NCI-H2107 (cell line): ENCODE measurements at regions not wholly inside any gene's neighbourhood (a gene's known extent, or its start where the extent isn't known, plus 50 kb on each side); places are given as distances from the start of the nearest gene placed in this dataset.
"Not testable (repeated sequence)": the region's sequence is repeated elsewhere in the genome, so short reads cannot be mapped to it uniquely, and the experiment has no call there.

Source experiments
- DNase-seq: peaks from one replicate; lab custom pipeline; 2025; lab: John Stamatoyannopoulos, UW

DNA sequence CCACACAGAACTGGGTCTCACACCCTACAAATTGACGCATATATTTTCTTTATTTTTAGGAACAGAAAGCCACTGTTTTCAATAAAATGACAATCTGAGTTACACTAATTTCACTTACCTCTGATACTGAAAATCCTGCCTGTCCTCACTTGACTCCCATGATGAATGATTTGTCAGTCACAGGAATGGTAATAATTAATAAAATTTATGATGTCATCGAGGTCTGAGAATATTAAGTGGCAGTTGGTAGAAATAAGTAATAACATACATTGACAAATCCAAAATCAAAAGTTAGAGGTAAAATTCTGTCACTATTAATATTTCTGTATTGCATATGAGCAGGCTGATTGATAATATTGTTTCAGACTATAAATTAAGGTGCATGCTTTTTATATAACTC is 418.7 kb upstream of the RGS18 start:
- DNase-seq = no peak

DNA sequence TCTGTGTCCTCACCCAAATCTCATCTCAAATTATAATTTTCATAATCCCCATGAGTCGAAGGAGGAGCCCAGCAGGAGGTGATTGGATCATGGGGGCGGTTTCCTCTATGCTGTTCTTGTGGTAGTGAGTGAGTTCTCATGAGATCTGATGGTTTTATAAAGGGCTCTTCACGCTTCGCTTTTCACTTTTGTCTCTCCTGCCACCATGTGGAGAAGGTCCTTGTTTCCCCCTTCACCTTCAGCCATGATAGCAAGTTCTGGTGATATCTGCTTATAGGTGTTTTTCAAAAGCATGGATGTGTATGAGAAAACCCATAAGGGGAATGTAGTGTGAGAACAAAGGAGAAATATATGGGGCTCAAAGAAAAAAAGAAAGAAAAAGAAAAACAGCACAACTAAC is 405.9 kb upstream of the RGS18 start:
- no peak for DNase-seq

DNA sequence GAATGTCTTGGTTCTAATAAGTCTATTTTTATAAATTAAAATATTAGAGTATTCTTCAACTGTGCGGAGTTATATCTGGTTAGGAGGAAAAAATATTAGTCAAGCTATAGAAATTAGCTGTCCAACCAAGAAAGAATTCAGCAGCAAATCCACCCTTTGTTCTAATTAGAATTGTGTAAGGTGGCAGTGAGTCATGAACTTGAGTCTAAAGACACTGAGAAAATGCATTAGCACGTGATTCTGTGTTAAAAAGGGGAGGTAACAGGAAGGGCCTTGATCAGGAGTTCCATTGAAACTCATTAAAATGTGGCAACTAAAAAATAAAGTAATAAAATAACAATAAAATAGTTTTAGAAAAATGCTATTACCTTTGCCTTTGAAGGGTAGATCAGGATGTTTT is 398.2 kb upstream of the RGS18 start:
- DNase-seq = no peak

DNA sequence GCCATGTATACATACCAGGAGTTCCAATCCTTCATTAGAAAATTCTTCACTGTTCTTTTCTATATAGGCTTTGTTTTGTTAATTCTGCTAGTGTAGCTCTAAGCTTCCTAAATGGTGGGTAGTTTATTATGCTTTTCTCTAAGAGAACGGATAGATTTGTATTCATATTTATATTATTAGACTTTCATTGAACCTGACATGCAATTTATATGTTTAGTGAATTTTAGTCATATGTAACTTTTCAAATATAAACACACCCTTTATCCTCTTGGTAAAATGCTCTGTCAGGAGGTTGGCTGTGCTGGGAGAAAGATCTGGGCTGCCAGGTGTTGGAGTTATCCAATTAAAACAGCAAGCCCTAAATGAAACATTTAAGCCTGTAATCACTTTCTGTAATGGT is 369.7 kb upstream of the RGS18 start:
- DNase-seq = no peak

DNA sequence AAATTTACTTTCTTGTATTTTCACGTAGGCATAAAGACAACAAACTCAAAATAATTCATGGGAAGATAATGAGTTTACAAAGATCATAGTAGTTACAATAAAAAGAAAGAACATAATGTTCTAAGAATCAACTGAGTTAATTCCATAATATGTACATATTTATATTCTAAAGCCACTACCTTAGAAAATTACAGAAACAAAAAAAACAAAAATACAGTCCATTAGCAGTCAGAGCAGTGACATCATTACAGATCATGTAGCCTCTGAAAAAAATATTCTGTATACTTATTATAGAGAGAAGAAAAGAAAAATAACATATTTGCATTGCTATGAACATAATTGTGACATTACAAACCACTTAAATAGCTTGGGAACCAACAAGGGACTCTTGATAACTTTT is 360.1 kb upstream of the RGS18 start:
- DNase-seq = no peak

DNA sequence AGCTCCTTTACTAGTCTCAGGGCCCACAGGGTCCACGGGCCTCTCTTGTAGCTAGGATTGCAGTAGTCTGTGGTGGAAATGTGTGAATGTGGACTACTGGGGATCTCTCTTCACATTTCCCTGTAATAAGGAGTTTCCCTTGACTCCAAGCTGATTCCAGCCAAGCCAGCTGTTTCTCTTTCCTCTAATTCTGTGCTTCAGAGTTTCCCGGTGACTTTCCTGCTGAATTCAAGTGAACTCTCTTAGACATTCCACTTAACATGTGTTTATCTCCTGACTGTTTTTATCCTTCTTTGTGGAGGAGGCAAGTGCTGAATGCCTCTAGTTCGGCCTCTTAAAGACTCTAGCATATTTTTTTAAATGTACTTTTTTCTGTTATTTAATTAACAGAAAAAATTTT is 354.0 kb upstream of the RGS18 start:
- no peak for DNase-seq

DNA sequence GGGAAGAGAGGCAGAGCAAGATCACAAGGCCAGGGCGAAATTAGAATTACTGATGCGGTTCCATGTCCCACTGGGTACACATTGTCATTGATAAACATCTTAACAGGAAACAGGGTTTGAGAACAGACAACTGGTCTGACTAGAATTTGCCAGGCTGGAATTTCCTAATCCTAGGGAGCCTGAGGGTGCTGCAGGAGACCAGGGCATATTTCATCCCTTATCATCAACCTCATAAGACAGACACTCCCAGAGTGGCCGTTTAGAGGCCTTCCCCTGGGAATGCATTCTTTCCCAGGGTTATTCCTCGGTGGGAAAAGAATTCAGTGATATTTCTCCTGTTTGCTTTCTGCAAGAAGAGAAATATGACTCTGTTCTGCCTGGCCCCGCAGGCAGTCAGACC is 344.7 kb upstream of the RGS18 start:
- not testable (repeated sequence) for DNase-seq

DNA sequence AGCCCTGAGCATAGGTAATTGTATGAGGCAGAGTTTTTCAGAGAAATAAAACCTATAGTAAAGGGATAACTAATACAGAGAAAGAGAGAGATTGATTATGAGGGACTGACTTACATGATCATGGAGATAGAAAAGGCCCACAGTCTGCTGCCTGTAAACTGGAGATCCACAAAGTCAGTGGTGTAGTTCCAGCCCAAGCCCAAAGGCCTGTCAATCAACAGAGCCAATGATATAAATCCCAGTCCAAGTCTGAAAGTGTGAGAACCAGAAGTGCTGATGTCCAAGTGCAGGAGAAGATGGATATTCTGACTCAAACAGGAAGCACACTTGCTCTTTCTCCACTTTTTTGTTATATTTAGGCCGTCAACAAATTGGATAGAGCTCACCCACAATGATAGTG is 340.1 kb upstream of the RGS18 start:
- no peak for DNase-seq

DNA sequence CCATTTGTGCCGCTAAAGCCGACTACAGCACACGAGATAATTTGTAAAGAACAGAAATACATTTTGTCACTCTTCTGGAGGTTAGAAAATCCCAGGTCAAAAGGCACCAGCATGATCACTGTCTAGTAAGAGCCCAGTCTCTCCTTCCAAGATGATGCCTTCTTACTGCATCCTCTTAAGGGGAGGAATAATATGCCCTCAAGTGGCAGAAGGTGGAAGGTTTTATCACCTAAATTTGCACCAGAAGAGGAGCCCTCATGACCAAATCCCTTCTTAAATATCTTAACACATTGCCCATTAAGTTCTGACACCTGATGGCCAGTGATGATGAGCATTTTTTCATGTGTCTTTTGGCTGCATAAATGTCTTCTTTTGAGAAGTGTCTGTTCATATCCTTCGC is 326.7 kb upstream of the RGS18 start:
- DNase-seq = no peak

DNA sequence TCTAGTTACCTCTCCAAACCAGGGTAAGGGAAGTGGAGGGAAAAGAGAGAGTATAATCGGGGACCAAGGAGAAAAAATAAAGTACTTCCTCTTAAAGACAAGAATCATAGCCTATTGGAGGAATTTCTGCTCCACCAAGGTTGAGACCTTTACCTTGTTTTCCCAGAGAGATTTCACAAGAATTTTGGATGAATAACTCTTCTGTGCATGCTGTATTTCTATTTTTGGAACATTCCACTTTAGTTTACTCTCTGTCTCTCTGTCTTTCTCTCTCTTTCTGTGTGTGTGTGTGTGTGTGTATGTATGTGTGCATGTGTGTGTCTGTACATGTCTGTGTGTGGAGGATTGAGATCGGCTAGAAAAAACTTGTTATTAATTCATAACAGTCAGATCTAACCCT is 318.4 kb upstream of the RGS18 start:
- DNase-seq = no peak

DNA sequence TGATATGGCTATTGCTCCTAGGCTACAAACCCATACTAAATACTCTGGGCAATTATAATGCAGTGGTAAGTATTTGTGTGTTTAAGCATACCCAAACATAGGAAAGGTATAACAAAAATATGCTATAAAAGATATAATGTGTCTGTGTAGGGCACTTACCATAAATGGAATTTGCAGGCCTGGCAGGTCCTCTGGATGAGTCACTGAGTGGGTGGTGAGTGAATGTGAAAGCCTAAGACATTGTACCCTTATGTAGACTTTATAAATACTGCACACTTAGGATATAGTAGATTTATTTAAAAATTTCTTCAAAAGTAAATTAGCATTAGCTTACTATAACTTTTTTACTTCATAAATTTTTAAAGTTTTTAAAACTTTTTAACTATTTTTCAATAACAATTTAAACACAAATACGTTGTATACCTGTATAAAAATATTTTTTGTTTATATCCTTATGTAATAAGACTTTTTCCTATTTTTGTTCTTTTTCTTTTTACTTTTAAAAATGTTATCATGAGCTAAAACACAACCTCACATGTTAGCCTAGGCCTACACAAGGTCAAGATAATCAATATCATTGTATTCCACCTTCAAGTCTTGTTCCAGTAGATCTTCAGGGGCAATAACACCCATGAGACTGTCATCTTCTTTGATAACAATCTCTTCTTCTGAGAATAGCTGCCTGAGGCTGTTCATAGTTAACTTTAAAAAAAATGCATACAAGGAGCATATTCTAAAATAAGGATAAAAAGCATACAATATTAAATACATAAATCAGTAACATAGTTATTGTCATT is 306.3 kb upstream of the RGS18 start:
- DNase-seq = no peak

DNA sequence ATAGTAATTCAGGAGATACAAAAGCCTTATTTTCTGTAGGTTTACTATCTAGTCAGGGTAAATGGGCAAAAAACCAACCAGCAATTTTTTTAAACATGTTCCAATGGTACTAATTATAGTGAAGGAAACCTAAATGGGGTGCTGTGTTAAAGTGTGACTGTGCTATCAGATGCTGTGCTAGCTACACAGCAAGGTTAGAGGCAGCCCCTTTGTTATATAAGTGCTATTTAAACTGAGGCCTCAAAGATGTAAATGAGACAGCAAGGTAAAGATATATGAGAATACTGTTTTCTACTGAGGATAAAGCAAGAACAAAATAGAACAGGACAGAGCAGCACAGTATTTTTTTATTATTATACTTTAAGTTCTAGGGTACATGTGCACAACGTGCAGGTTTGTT is 305.4 kb upstream of the RGS18 start:
- no peak for DNase-seq

DNA sequence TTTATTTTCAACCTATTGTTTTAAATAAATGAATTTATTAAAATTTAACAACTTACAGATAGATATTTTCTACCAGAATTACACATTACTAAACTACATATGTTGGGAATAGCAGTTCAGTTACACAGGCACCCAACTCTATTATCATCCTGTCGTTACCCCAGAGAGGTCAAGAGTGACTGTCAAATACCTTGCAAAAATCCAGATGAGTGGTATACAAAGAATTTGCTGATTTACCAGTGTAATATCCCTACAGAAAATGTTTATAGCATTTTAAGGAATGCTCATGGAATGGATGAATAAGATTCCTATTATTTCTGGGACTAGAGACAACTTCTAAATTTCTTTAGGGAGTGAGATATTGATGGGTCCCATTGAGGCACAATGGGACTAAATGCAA is 300.7 kb upstream of the RGS18 start:
- DNase-seq = no peak

DNA sequence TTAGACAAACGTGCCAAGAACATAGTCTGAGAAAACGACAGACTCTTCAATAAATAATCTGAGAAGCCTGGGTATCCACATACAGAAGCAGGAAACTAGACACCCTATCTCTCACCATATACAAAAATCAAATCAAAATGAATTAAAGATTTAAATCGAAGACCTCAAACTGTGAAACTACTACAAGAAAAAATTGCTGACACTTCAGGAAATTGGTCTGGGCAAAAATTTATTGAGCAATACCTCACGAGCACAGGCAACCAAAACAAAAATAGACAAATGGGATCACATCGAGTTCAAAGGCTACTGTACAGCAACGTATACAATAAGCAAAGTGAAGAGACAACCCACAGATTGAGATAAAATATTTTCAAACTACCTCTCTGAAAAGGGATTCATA is 292.8 kb upstream of the RGS18 start:
- DNase-seq = no peak

DNA sequence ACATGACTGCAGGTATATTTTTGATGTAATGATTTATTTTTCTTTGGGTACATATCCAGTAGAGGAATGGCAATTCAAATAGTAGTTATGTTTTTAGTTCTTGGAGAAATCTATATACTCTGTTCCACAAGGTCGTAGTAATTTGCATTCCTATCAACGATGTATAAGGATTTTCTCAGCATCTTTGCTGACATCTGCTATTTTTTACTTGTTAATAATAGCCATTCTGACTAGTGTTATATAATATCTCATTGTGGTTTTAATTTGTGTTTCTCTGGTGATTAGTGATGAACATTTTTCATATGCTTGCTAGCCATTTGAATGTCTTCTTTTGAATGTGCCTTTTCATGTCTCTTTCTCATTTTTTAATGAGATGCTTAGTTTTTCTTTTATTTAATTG is 292.1 kb upstream of the RGS18 start:
- no peak for DNase-seq

DNA sequence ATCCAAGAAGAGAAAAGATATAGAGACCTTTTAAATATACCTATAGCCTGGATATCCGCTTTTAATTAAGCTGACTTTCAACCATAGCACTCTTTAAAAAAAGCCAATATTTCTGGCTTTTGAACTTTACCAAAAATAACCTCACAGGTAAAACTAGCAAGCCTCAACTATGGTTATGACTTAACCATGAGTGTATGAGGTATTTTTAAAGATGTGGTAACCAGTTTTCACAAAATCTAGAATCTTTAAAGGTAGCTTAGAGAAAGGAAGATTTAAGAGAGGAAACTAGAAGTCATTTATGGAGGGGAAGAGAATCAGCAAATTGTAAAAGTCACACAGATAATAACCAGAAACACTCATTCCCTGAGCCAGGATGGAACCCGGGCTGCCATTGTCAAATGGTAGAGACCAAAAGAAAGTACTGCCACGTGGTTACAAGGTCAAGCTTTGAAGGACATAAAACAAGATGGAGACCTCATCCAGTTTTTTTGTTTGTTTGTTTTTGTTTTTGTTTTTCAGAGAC is 288.4 kb upstream of the RGS18 start:
- DNase-seq = no peak

DNA sequence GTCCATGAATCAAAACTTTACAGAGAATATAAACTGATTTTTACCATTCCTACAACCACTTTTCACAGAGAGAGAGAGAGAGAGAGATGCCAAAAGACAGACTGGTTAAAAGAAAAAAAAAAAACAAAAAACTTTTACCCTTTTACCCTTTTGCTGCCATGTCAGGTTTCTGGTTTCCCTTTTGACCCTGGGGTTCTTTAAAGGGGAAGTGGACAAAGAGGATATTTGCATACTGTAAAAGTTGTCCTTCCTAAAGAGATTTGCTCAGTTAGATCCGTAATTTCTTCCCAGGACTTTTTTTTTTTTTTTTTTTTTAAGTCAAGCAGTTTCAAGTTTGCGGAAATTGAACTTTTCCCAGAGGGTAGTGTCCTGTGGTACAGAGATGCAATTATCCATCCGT is 287.8 kb upstream of the RGS18 start:
- no peak for DNase-seq

DNA sequence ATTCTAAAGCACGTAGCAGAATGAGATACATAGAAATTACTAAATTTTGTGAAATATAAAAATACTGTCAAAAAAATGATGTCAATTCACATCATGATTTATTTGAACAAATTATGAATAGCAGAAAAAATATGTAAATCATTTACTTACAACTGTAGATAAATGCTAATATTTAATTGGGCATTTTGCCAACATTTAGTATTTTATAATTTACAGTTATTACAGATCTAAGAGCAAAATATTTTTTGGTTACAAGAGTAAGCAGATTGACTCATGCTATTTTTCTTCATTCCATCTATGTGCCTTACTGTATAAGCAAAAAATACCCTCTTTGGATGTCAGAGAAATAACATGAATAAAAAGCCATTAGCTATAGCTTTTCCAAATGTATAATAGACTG is 282.3 kb upstream of the RGS18 start:
- DNase-seq = no peak

DNA sequence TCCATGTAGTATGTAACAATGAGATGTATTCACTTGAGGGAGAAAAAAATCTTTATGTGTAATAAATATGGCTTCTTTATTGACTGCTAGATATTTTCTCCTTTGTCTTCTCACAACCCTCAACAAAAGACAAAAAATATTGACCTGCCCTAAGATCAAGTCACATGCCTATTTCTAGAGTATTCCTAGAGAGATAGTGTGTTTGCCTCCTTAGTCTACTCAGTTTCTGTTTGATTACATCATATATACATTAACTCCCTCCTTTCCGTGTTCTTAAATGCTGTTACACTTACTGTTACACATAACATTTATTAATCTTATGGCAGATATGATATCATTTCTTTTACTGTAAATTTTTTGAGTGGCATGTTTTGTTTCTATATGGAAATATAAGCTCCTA is 281.6 kb upstream of the RGS18 start:
- DNase-seq = no peak

DNA sequence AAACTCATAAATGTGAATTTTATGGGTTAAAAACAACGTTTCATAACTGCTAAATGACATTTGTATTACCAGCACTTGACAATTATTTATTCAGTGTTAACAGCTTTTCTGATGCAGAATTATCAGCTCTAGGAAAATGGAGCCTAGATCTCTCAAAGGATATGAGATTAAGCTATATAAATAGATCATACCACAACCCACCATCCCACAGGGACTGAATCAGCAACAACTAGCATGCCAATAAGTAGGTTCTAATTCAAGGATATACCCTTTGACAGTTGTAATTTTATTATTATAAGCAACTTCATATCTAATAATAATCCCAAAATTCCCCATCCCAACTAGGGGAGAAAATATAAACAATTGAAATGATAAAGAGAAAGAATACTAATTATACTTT is 275.4 kb upstream of the RGS18 start:
- DNase-seq = no peak

DNA sequence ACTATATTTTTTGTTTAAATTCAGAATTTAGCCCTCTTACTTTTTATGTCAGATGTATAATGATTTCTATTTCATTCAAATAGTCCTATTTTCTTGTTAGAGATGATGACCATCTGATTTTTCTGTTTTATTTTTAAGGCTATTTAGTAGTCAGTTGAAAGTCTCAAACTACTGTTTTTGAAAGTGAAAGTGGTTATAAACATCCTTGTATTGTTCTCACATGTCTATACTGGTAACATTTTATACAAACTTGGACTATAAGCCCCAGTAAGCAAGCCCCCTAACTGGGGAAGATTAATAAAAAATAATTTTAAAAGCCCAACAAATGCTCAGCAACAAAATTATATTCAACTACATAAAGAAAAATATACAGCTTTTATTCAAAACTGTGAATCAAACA is 271.3 kb upstream of the RGS18 start:
- no peak for DNase-seq

DNA sequence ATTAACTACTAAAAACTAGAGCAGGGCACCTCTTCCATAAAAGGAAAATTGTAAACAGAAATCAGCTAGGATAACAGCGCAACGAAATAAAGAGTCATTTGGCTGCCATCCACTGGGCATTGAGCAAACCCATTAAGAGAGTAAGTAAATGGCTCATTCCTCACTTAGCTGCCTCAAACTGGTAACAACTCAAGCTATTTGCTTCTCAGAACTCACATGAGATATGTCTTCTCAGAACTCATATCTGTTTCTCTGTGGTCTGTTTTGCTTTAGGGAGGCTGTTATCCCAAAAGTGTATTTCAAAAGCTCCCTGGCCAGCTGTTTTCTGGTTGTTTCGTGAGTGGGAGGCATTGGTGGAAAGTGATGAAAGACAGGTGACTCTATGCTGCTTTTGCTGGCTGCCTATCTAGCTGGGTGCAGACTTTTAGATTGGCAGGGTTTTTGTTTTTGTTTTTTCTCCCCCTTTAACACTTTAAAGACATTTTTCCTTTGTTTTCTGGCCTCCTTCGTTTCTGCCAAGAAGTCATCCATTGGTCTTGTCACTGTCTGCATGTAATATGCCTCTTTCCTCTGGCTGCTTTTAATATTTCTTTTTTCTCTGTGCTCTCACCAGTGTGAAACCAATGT is 269.2 kb upstream of the RGS18 start:
- no peak for DNase-seq

DNA sequence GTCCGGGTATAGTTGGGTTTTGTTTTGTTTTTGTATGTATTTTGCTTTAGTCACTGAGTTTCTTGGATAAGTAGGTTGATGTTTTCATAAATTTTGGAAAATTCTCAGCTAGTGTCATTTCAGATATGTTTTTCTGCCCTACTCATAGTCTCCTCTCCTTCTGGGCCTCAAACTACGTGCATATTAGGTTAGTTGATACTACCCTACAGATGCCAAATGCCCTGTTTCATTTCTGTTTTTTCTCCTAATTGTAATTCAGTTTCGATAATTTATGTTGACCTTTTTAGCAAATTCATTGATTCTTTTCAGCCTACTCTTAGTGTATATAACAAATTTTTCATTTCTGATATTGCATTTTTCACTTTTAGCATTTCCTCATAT is 268.6 kb upstream of the RGS18 start:
- DNase-seq = no peak
